SK-N-SH treated with all-trans-retinoic acid at 6 μM for 48 hours (cell line): ENCODE measurements at regions not wholly inside any gene's neighbourhood (a gene's known extent, or its start where the extent isn't known, plus 50 kb on each side); places are given as distances from the start of the nearest gene placed in this dataset.

ENCODE experiments used
- BACH2 ChIP-seq: fragments of 250-450 bp; sonication (Bioruptor Pico); IDR thresholded peaks from 2 replicates; pipeline ENCODE4 v1.9.0; 2021; ENCODE audit warnings: mild to moderate bottlenecking, borderline replicate concordance
- ZFP30 ChIP-seq: fragments of 450-650 bp; formaldehyde crosslinking; IDR thresholded peaks from 2 replicates; pipeline ENCODE4 v1.5.0; 2022; ENCODE audit warnings: mild to moderate bottlenecking, moderate library complexity

DNA sequence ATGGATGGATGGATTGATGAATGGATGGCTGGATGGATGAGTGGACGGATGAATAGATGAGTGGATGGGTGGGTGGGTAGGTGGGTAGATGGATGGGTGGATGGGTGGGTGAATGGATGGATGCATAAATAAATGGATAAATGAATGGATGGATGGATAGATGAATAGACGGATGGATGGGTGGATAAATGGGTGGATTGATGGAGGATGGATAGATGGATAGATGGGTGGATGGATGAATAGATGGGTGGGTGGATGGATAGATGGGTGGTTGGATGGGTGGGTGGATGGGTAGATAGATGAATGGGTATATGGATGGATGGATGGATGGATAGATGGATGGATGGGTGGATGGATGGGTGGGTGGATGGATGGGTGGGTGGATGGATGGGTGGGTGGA, 84.9 kb upstream of the ZNF536 start:
- no peak for TF ChIP-seq ZFP30 (CRISPR knock-in tag)
- TF ChIP-seq BACH2 (CRISPR knock-in tag) = no peak
